Activated CD4-positive, alpha-beta T cell treated with anti-CD3 and anti-CD28 coated beads for 36 hours (primary cell): ENCODE measurements at regions not wholly inside any gene's neighbourhood (a gene's known extent, or its start where the extent isn't known, plus 50 kb on each side); places are given as distances from the start of the nearest gene placed in this dataset.
"Not testable (repeated sequence)": the region's sequence is repeated elsewhere in the genome, so short reads cannot be mapped to it uniquely, and the experiment has no call there.

Source experiments
- ATAC-seq: fragments of 200-7000 bp; cut with Tn5 transposase; one replicate; pipeline ENCODE4 v1.10.0; 2021; ENCODE audit warnings: mild to moderate bottlenecking, moderate library complexity
- CTCF ChIA-PET: fragments of 350-600 bp; sonication (Branson Sonifier 250); formaldehyde crosslinking; loops from one replicate; lab custom pipeline; 2021; ENCODE audit warnings: antibody characterized with exemption; lab: Charles Lee
- POLR2A ChIA-PET: fragments of 350-600 bp; sonication (Branson Sonifier 250); formaldehyde crosslinking; loops from one replicate; lab custom pipeline; 2021; ENCODE audit warnings: antibody characterized with exemption, inconsistent platforms; lab: Charles Lee
- DNase-seq: peaks from one replicate; pipeline ENCODE4 v3.0.0-alpha.2; 2020
- H3K27ac Mint-ChIP-seq: one replicate; pipeline ENCODE4 v1.8.0; 2021; ENCODE audit warnings: mixed read lengths
- H3K27me3 Mint-ChIP-seq: one replicate; pipeline ENCODE4 v1.8.0; 2021; ENCODE audit warnings: mixed read lengths
- H3K36me3 Mint-ChIP-seq: one replicate; pipeline ENCODE4 v1.8.0; 2021; ENCODE audit warnings: low read depth, mixed read lengths
- H3K4me1 Mint-ChIP-seq: one replicate; pipeline ENCODE4 v1.8.0; 2021; ENCODE audit warnings: mixed read lengths
- H3K4me3 Mint-ChIP-seq: one replicate; pipeline ENCODE4 v1.8.0; 2021; ENCODE audit warnings: mild to moderate bottlenecking, moderate library complexity, mixed read lengths
- H3K9me3 Mint-ChIP-seq: one replicate; pipeline ENCODE4 v1.8.0; 2021; ENCODE audit warnings: low read depth, mixed read lengths
- intact Hi-C, 2 experiments: fragments of 100-400 bp; cut with DNase I in 1 of 2; cut with micrococcal nuclease in 1 of 2; formaldehyde crosslinking; loops; one replicate each; pipeline versions ENCODE4 v1.14.2 to v1.15.1; 2022 to 2024; cut with DNase I, micrococcal nuclease

DNA sequence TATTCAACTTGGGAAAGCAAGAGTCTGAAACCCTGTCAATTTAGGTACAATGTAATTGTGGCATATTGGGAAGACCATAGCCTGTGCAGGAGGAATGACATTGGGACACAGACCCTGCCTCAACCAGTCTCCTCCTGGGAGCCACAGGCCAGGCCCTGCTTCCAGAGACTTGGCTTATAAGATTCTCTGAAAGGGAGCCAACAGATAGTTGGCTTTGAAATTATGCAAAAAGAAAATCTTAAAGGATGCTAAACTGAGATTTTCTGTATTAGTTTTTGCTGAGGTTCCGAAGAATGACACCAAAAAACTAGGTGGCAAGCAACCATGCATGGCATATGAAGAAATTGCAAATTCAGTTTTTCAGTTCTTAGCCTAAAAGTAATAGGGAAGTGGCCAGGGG is 76.4 kb upstream of the CYRIA start:
- Mint-ChIP-seq H3K4me3 (no peak overlapping the region), H3K4me1 (peaks cover 20% of the 10 kb centered on the region), H3K9me3 (no peaks in the 10 kb centered on the region), H3K36me3 (no peaks in the 10 kb centered on the region), H3K27ac (no peak overlapping the region), H3K27me3 (peaks cover 13% of the 10 kb centered on the region)
- CTCF ChIA-PET: interaction anchor here (0.6 to 1.4 kb wide), 2 partner anchors 15 to 536 kb away, joined by 3 to 4 read pairs; no protein-coding TSS in a partner anchor
- ATAC-seq (no peak), DNase-seq (no peak)
- POLR2A ChIA-PET: no interaction called here
- intact Hi-C loops: no loop called here

DNA sequence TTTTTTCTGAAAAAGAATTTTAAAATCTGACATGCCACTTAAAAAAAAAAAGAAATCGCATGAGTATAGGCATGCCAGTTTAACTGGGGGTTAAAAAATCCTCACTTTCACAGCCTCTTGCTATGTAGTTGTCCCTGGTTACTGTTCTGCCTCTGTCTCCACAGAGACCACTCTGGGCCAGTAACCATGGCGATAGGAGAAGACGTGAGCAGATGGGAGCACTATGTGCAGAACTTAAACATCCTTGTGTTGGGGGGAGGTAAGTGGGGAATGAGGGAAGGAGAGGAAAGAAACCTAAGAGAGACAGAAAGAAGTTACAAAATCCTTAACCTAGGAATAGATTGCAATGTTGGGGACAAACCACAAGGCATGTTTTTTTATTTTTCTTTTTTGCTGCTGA is 75.9 kb upstream of the CYRIA start:
- no peaks in the 10 kb centered on the region for H3K36me3 Mint-ChIP-seq
- ChIA-PET POLR2A (no interaction called here), CTCF (interaction anchor here (0.6 to 1.4 kb wide), 2 partner anchors 15 to 535 kb away, joined by 3 to 4 read pairs; no protein-coding TSS in a partner anchor)
- ATAC-seq (no peak), DNase-seq (no peak)
- intact Hi-C loops: no loop called here
- no peak overlapping the region for H3K4me3 Mint-ChIP-seq
- H3K27me3 Mint-ChIP-seq: peaks cover 14% of the 10 kb centered on the region
- no peak overlapping the region for H3K27ac Mint-ChIP-seq
- H3K9me3 Mint-ChIP-seq: no peaks in the 10 kb centered on the region
- peaks cover 15% of the 10 kb centered on the region for H3K4me1 Mint-ChIP-seq

DNA sequence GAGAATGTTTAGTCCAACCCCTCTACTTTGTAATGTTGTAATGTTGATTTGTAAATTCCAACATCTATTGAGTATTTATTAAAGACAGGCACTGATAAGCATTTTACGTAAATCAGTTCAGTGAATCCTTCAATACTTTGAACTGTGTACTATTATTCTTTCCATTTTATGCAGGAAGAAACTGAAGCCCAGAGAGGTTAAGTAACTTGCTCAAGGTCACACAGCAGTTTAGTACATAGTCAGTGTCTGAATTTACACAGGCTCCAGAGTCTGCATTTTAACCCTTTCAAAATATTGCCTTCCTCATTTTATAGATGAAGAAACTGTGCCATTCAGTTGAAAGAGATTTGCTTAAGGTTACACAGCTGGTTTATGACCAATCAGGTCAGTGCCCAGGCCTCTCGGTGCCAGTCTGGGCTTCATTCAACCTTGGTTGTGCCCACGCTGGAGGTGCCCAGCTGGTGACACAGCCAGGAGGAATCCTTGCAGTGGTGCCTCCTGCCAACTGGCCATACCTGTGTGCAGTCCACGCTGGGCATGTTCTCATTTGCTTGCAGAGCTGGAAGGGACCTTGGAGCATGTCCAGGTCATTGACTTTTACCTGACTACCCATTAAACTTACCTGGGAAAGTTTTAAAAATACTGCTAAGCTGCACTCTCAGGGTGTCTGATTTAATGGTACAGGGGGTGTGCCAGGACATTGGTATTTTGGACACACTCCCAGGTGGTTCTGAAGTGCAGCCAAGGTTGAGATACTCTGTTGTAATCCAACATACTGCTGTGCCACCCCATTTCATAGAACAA is 74.3 kb upstream of the CYRIA start:
- DNase-seq (no peak), ATAC-seq (no peak)
- ChIA-PET CTCF (no interaction called here), POLR2A (no interaction called here)
- intact Hi-C loops: no loop called here
- no peak overlapping the region for H3K4me3 Mint-ChIP-seq
- H3K36me3 Mint-ChIP-seq: no peaks in the 10 kb centered on the region
- no peaks in the 10 kb centered on the region for H3K9me3 Mint-ChIP-seq
- peaks cover under 1% of the 10 kb centered on the region for H3K4me1 Mint-ChIP-seq
- H3K27ac Mint-ChIP-seq: no peak overlapping the region
- H3K27me3 Mint-ChIP-seq: peaks cover 22% of the 10 kb centered on the region

- ATAC-seq (no peak), DNase-seq (no peak)
- intact Hi-C loops: no loop called here
- no peaks in the 10 kb centered on the region for H3K36me3 Mint-ChIP-seq
- no peaks in the 10 kb centered on the region for H3K9me3 Mint-ChIP-seq
- CTCF ChIA-PET: no interaction called here
- peaks cover 17% of the 10 kb centered on the region for H3K27me3 Mint-ChIP-seq
- H3K4me3 Mint-ChIP-seq: no peak overlapping the region
- no peak overlapping the region for H3K27ac Mint-ChIP-seq
- POLR2A ChIA-PET: no interaction called here
- H3K4me1 Mint-ChIP-seq: no peaks in the 10 kb centered on the region
Measured at GRCh38 chr2:16738361-16739225, 73.0 kb upstream of the CYRIA start.

DNA sequence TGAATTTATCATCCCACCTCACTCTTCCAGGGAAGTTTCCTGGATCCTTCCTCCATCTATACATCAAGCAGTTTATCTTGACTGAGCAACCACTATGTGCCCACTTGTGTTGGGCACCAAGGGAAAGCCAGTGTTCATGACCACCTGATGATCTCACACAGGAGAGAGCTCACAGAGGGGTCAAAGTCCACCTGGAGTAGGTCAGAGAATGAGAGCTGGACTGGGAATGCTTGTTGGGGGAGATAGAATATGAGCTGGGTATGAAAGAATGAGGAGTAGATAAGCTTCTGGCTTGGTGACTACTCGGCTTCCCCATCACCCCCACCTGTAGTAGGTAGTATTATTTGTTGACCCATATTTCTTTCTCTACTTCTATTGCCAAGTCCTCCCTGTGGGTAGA is 72.2 kb upstream of the CYRIA start:
- ChIA-PET POLR2A (no interaction called here), CTCF (no interaction called here)
- Mint-ChIP-seq H3K4me3 (no peak overlapping the region), H3K27ac (no peak overlapping the region), H3K9me3 (no peaks in the 10 kb centered on the region), H3K36me3 (no peaks in the 10 kb centered on the region), H3K27me3 (peaks cover 17% of the 10 kb centered on the region), H3K4me1 (no peaks in the 10 kb centered on the region)
- ATAC-seq: no peak
- no peak for DNase-seq
- intact Hi-C loops: no loop called here

DNA sequence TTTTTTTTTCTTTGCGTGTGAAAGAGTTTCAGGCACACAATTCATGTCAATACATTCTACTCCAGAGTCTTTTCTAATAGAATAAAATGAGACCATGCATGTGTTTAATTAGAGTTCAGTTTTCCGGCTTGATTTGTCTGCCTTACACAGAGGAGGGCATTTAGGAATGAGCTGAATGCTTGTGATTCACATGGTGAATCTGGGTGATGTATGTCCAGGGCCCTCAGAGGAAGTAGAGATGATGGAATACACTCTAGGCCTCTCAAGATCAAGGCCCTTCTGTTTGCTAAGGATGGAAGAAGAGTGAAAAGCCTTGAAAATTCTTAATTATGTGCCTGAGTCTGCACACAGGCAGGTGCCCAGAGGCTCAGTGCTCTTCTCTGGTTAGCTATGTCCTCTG is 71.0 kb upstream of the CYRIA start:
- H3K27me3 Mint-ChIP-seq: peaks cover 17% of the 10 kb centered on the region
- no peaks in the 10 kb centered on the region for H3K36me3 Mint-ChIP-seq
- no peak for ATAC-seq
- ChIA-PET POLR2A (no interaction called here), CTCF (interaction anchor here (0.7 to 1.0 kb wide), 2 partner anchors 13 to 18 kb away, joined by 3 to 4 read pairs; no protein-coding TSS in a partner anchor)
- DNase-seq: no peak
- H3K9me3 Mint-ChIP-seq: no peaks in the 10 kb centered on the region
- no peak overlapping the region for H3K27ac Mint-ChIP-seq
- intact Hi-C loops: no loop called here
- no peaks in the 10 kb centered on the region for H3K4me1 Mint-ChIP-seq
- H3K4me3 Mint-ChIP-seq: no peak overlapping the region

DNA sequence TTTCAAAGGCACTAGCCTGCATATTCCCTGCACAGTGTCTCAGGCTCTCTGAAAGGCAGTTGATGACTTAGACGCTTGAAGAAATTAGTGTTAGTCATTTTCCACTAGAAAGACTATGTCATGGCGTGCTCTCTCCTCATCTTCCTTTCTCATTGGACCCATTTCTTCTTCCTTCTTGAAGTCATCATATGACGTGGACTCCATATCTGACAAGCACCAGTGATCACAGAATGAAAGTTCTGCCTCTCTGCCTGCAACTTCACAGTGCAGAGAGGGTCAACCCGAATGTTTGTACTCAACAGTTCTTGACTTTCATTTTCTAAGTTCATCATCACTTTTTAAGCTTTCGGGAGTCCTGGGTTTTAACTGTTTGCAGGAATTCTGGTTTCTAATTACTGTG is 63.7 kb upstream of the CYRIA start:
- Mint-ChIP-seq H3K36me3 (peaks cover 3% of the 10 kb centered on the region), H3K27me3 (peaks cover 12% of the 10 kb centered on the region), H3K4me3 (no peak overlapping the region), H3K27ac (no peak overlapping the region), H3K4me1 (peaks cover 46% of the 10 kb centered on the region), H3K9me3 (no peaks in the 10 kb centered on the region)
- ChIA-PET CTCF (no interaction called here), POLR2A (no interaction called here)
- DNase-seq (peak; percentile 17), ATAC-seq (peak; percentile 45)
- intact Hi-C loops: loop anchor here (1.0 to 10.0 kb wide), 7 partner anchors 18 to 1555 kb away; partner anchors contain the start of genes CYRIA (in 1 of the 2), GEN1 (in 1 of the 2) and SMC6 (in 1 of the 2)

DNA sequence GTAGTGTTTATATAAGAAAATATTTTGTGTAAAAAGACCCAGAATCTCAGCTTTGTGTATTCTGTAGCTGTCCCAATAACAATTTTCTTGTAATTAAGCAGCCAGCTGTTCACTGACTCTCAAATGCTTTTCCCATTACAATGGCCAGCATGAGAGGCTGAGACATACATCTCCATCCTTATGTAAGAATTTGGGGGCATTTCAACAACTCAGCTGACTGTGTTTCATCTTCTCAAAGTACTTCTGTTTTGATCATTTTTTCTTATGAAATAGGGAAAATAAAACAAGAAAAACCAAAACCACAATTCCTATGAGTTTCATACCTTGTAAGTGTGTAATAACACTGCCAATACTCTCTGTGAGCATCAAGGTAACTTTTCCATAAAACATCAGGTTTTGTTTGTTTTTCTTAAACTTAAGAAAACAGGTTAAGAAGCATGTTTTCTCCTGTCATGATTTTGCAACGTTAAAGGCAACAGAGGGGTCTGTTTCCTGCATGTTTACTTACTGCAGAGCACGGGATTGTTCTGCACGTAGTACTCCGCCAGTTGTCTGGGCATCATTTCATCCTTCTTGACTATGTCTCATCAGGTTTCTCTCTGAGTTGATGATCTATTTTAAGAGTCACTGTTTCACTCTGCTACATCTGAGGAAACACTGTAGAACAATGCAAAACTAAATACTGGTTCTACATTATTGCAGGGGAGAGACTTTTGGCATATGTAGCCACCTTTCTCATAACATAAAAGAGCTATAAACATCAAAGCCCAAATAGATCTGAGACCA is 62.9 kb upstream of the CYRIA start:
- Mint-ChIP-seq H3K4me1 (peaks cover 47% of the 10 kb centered on the region), H3K27me3 (peaks cover 17% of the 10 kb centered on the region), H3K27ac (peak overlapping the region; percentile 17), H3K9me3 (no peaks in the 10 kb centered on the region), H3K4me3 (no peak overlapping the region), H3K36me3 (peaks cover 3% of the 10 kb centered on the region)
- intact Hi-C loops: loop anchor here (1.0 to 10.0 kb wide), 7 partner anchors 19 to 1554 kb away; partner anchors contain the start of genes CYRIA (in 1 of the 2), GEN1 (in 1 of the 2) and SMC6 (in 1 of the 2)
- peak; percentile 34 for DNase-seq
- ChIA-PET CTCF (interaction anchor here (0.7 kb wide), 1 partner anchor 768 kb away, joined by 3 read pairs; no protein-coding TSS in a partner anchor), POLR2A (no interaction called here)
- ATAC-seq: peak; percentile 59

GRCh38 chr2:16727849-16728248 is 62.2 kb upstream of the CYRIA start:
- Mint-ChIP-seq H3K27me3 (peaks cover 17% of the 10 kb centered on the region), H3K27ac (peak overlapping the region; percentile 34), H3K4me1 (peaks cover 47% of the 10 kb centered on the region)
- H3K4me3 Mint-ChIP-seq, POLR2A ChIA-PET, H3K36me3 Mint-ChIP-seq, ATAC-seq, DNase-seq, H3K9me3 Mint-ChIP-seq: not testable (repeated sequence)
- CTCF ChIA-PET: interaction anchor here (0.7 kb wide), 1 partner anchor 769 kb away, joined by 3 read pairs; no protein-coding TSS in a partner anchor
- intact Hi-C loops: loop anchor here (1.0 to 10.0 kb wide), 6 partner anchors 19 to 1553 kb away; partner anchors contain the start of genes CYRIA (in 1 of the 2), GEN1 (in 1 of the 2) and SMC6 (in 1 of the 2)

GRCh38 chr2:16727256-16727655 is 61.6 kb upstream of the CYRIA start:
- Mint-ChIP-seq H3K4me3 (no peak overlapping the region), H3K27me3 (peaks cover 17% of the 10 kb centered on the region), H3K36me3 (peaks cover 3% of the 10 kb centered on the region), H3K4me1 (peaks cover 47% of the 10 kb centered on the region), H3K9me3 (no peaks in the 10 kb centered on the region), H3K27ac (no peak overlapping the region)
- DNase-seq (no peak), ATAC-seq (no peak)
- POLR2A ChIA-PET: no interaction called here
- CTCF ChIA-PET: interaction anchor here (1.0 kb wide), 1 partner anchor 17 kb away, joined by 4 read pairs; no protein-coding TSS in a partner anchor
- intact Hi-C loops: loop anchor here (5.0 to 10.0 kb wide), 3 partner anchors 60 to 1552 kb away; partner anchors contain the start of genes CYRIA (in 1 of the 2), GEN1 (in 1 of the 2) and SMC6 (in 1 of the 2)
